SK-N-SH treated with all-trans-retinoic acid at 6 μM for 48 hours (cell line): ENCODE measurements at regions not wholly inside any gene's neighbourhood (a gene's known extent, or its start where the extent isn't known, plus 50 kb on each side); places are given as distances from the start of the nearest gene placed in this dataset.
"Not testable (repeated sequence)": the region's sequence is repeated elsewhere in the genome, so short reads cannot be mapped to it uniquely, and the experiment has no call there.

Experiments used
- BACH2 ChIP-seq: fragments of 250-450 bp; sonication (Bioruptor Pico); IDR thresholded peaks from 2 replicates; pipeline ENCODE4 v1.9.0; 2021; ENCODE audit warnings: mild to moderate bottlenecking, borderline replicate concordance
- ESRRG ChIP-seq: fragments of 250-450 bp; sonication (Bioruptor Pico); IDR thresholded peaks from 2 replicates; pipeline ENCODE4 v1.6.1; 2021; ENCODE audit warnings: mild to moderate bottlenecking
- TOX ChIP-seq: fragments of 250-450 bp; sonication (Bioruptor Pico); IDR thresholded peaks from 2 replicates; pipeline ENCODE4 v1.8.0; 2021; ENCODE audit warnings: mild to moderate bottlenecking, moderate library complexity, borderline replicate concordance
- ZFP3 ChIP-seq: fragments of 250-450 bp; sonication (Bioruptor Pico); IDR thresholded peaks from 2 replicates; pipeline ENCODE4 v1.5.0; 2020; ENCODE audit warnings: mild to moderate bottlenecking, moderate library complexity
- ZNF70 ChIP-seq: fragments of 450-650 bp; formaldehyde crosslinking; IDR thresholded peaks from 2 replicates; pipeline ENCODE4 v1.5.0; 2020; ENCODE audit warnings: mild to moderate bottlenecking, moderate library complexity
- TF ChIP-seq, protein P1 (sequence below): fragments of 250-450 bp; sonication (Bioruptor Pico); IDR thresholded peaks from 2 replicates; pipeline ENCODE4 v1.5.1; 2020; ENCODE audit warnings: low read depth, mild to moderate bottlenecking, moderate library complexity
- TF ChIP-seq, protein P2 (sequence below): fragments of 250-450 bp; sonication (Bioruptor Pico); IDR thresholded peaks from 2 replicates; pipeline ENCODE4 v1.5.1; 2021; ENCODE audit warnings: mild to moderate bottlenecking, moderate library complexity
- TF ChIP-seq, protein P3 (sequence below): fragments of 250-450 bp; sonication (Bioruptor Pico); IDR thresholded peaks from 2 replicates; pipeline ENCODE4 v1.8.0; 2020; ENCODE audit warnings: mild to moderate bottlenecking, moderate library complexity, borderline replicate concordance

DNA sequence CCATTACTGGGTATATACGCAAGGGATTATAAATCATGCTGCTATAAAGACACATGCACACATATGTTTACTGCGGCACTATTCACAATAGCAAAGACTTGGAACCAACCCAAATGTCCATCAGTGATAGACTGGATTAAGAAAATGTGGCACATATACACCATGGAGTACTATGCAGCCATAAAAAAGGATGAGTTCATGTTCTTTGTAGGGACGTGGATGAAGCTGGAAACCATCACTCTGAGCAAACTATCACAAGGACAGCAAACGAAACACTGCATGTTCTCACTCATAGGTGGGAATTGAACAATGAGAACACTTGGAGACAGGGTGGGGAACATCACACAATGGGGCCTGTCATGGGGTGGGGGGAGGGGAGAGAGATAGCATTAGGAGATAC, 313.3 kb upstream of the ADAMTS9 start:
- TF ChIP-seq, protein P1, sequence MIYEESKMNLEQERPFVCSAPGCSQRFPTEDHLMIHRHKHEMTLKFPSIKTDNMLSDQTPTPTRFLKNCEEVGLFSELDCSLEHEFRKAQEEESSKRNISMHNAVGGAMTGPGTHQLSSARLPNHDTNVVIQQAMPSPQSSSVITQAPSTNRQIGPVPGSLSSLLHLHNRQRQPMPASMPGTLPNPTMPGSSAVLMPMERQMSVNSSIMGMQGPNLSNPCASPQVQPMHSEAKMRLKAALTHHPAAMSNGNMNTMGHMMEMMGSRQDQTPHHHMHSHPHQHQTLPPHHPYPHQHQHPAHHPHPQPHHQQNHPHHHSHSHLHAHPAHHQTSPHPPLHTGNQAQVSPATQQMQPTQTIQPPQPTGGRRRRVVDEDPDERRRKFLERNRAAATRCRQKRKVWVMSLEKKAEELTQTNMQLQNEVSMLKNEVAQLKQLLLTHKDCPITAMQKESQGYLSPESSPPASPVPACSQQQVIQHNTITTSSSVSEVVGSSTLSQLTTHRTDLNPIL (CRISPR knock-in tag), result not testable (repeated sequence)
- TF ChIP-seq ZFP3 (CRISPR knock-in tag); ZNF70 (CRISPR knock-in tag); ESRRG (CRISPR knock-in tag); TOX (CRISPR knock-in tag); BACH2: not testable (repeated sequence)
- TF ChIP-seq, protein P2, sequence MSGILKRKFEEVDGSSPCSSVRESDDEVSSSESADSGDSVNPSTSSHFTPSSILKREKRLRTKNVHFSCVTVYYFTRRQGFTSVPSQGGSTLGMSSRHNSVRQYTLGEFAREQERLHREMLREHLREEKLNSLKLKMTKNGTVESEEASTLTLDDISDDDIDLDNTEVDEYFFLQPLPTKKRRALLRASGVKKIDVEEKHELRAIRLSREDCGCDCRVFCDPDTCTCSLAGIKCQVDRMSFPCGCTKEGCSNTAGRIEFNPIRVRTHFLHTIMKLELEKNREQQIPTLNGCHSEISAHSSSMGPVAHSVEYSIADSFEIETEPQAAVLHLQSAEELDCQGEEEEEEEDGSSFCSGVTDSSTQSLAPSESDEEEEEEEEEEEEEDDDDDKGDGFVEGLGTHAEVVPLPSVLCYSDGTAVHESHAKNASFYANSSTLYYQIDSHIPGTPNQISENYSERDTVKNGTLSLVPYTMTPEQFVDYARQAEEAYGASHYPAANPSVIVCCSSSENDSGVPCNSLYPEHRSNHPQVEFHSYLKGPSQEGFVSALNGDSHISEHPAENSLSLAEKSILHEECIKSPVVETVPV (CRISPR knock-in tag), result not testable (repeated sequence)
- TF ChIP-seq, protein P3, sequence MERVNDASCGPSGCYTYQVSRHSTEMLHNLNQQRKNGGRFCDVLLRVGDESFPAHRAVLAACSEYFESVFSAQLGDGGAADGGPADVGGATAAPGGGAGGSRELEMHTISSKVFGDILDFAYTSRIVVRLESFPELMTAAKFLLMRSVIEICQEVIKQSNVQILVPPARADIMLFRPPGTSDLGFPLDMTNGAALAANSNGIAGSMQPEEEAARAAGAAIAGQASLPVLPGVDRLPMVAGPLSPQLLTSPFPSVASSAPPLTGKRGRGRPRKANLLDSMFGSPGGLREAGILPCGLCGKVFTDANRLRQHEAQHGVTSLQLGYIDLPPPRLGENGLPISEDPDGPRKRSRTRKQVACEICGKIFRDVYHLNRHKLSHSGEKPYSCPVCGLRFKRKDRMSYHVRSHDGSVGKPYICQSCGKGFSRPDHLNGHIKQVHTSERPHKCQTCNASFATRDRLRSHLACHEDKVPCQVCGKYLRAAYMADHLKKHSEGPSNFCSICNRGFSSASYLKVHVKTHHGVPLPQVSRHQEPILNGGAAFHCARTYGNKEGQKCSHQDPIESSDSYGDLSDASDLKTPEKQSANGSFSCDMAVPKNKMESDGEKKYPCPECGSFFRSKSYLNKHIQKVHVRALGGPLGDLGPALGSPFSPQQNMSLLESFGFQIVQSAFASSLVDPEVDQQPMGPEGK (CRISPR knock-in tag), result not testable (repeated sequence)
